Small intestine (tissue), 7 donors: ENCODE measurements at regions not wholly inside any gene's neighbourhood (a gene's known extent, or its start where the extent isn't known, plus 50 kb on each side); places are given as distances from the start of the nearest gene placed in this dataset.
A peak's percentile ranks its signal among the peaks of the same experiment; 100 is the strongest.

ENCODE experiments used
- DNase-seq, 2 donors: peaks; one replicate each; pipeline versions ENCODE4 v3.0.0 to v3.0.0-alpha.2; 2013
- FAIRE-seq: peaks from 2 replicates; lab custom pipeline; 2012; peaks lifted over from hg19 to GRCh38; lab: Jason Lieb, UNC
- H3K27ac ChIP-seq, 3 donors: one replicate each; pipeline ENCODE4 v1.5.1; 2013; ENCODE audit warnings: low read length in 2 of 3, mild to moderate bottlenecking in 2 of 3, control low read depth in 1 of 3, inconsistent platforms in 1 of 3, low read depth in 1 of 3, moderate library complexity in 1 of 3
- H3K27me3 ChIP-seq, 3 donors: one replicate each; pipeline ENCODE4 v1.6.1; 2013; ENCODE audit warnings: low read length in 3 of 3, inconsistent platforms in 1 of 3; ENCODE audit not compliant: control insufficient read depth in 3 of 3, insufficient read depth in 3 of 3
- H3K36me3 ChIP-seq, 3 donors: one replicate each; pipeline ENCODE4 v1.6.1; 2013; ENCODE audit warnings: low read length in 3 of 3, inconsistent platforms in 1 of 3, low read depth in 1 of 3, mild to moderate bottlenecking in 1 of 3, moderate library complexity in 1 of 3; ENCODE audit not compliant: control insufficient read depth in 3 of 3, insufficient read depth in 2 of 3
- H3K4me1 ChIP-seq, 3 donors: one replicate each; pipeline ENCODE4 v1.6.1; 2013; ENCODE audit warnings: low read length in 2 of 3, inconsistent platforms in 1 of 3, low read depth in 1 of 3, mild to moderate bottlenecking in 1 of 3, moderate library complexity in 1 of 3; ENCODE audit not compliant: control insufficient read depth in 3 of 3, insufficient read depth in 2 of 3
- H3K4me3 ChIP-seq, 3 donors: one replicate each; pipeline ENCODE4 v1.5.1; 2013; ENCODE audit warnings: low read length in 3 of 3, control low read depth in 1 of 3, inconsistent platforms in 1 of 3, low read depth in 1 of 3, mild to moderate bottlenecking in 1 of 3, moderate library complexity in 1 of 3
- H3K9me3 ChIP-seq, 2 donors: one replicate each; pipeline ENCODE4 v1.6.1; 2013; ENCODE audit warnings: low read depth in 1 of 2, low read length in 1 of 2; ENCODE audit not compliant: control insufficient read depth in 2 of 2, insufficient read depth in 1 of 2
- WGBS, 3 donors: extraction: QIAGEN DNeasy Blood & Tissue Kit; methylation state at CpG; one replicate each; pipeline ENCODE4 v1.1.7; 2013; 5-methylcytosine and 5-hydroxymethylcytosine counted together
- donor health status: healthy with polysubstance abuse.
- donor health status: control.
- donor health status: control.
- donor health status: Bipolar disorder and iron deficiency.
- donor health status: healthy.

DNA sequence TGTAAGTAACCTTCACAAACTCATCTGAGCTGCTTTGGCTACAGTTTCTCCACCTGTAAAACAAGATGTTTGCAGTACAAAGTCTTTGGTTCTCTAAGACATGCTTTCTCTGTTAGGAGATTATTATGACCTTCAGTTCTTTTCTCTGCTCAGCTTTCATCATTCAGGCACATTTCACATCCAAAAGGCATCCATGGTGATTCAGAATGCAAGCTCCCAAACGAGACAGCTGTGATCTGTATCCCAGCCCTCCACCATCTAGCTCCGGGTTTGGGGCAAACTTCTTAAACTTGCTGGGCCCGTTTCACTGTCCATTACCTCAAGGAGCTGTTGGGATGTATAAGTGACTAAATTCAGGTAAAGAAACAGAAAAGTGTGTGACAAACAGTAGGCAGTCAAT, 95.8 kb upstream of the COL1A2 start:
- Histone ChIP-seq H3K36me3 (no peaks in the 10 kb centered on the region), H3K27ac (peak overlapping the region in 1 of 3 donors; percentile 14), H3K27me3 (no peaks in the 10 kb centered on the region), H3K4me3 (no peak overlapping the region), H3K4me1 (peaks cover 0 to 33% (median 0%) of the 10 kb centered on the region in 3 donors), H3K9me3 (no peaks in the 10 kb centered on the region)
- DNase-seq = no peak
- whole genome bisulfite sequencing, 3 donors = 59 to 76% (median 70%) methylated on average over 3 of the region's 3 CpGs
- FAIRE-seq = no peak

GRCh38 chr7:94300176-94300835, 94.4 kb upstream of the COL1A2 start:
- FAIRE-seq (no peak), DNase-seq (no peak)
- no peaks in the 10 kb centered on the region for H3K36me3 ChIP-seq
- no peaks in the 10 kb centered on the region for H3K27me3 ChIP-seq
- peaks cover 0 to 33% (median 0%) of the 10 kb centered on the region in 3 donors for H3K4me1 ChIP-seq
- peak overlapping the region in 2 of 3 donors; percentile 55 to 56 for H3K27ac ChIP-seq
- H3K4me3 ChIP-seq = no peak overlapping the region
- no peaks in the 10 kb centered on the region for H3K9me3 ChIP-seq
- 50 to 70% (median 55%) methylated on average over 8 of the region's 8 CpGs for WGBS, 3 donors

DNA sequence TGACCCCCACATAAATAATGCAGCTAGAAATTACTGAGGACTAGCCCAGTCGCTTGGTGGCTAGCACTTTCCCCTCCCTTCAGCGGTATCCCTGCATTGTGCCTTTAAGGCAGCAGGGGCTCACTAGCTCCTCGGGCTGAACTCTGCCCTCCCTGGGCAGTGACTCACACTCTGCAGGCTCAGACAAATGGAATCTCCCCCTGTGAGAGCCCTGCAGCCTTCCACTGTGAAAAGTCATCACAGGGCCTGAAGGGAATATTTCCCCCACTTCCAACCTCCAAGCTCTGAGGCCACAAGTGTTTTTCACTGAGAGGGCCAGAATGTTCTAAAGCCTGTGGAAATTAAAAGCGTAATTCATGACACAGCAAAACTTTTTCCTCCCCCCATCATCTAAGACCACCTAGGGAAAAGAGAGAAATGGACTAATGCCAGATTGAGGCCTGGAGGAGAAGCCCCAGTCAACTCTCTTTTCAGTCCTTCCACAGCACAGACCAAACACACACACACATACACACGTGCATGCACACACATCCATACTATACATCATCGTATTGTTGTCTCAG, 93.6 kb upstream of the COL1A2 start:
- DNase-seq = peak; percentile 67 to 88
- Histone ChIP-seq H3K36me3 (no peaks in the 10 kb centered on the region), H3K27ac (peak overlapping the region in 2 of 3 donors; percentile 56 to 74), H3K27me3 (no peaks in the 10 kb centered on the region), H3K4me3 (no peak overlapping the region), H3K4me1 (peaks cover 0 to 33% (median 0%) of the 10 kb centered on the region in 3 donors), H3K9me3 (no peaks in the 10 kb centered on the region)
- 30 to 43% (median 39%) methylated on average over 6 of the region's 6 CpGs for WGBS, 3 donors
- FAIRE-seq = no peak

GRCh38 chr7:94303118-94303517, 91.6 kb upstream of the COL1A2 start:
- no peaks in the 10 kb centered on the region for H3K27me3 ChIP-seq
- FAIRE-seq (no peak), DNase-seq (no peak)
- H3K27ac ChIP-seq = peak overlapping the region in 2 of 3 donors; percentile 70 to 73
- no peaks in the 10 kb centered on the region for H3K36me3 ChIP-seq
- WGBS, 3 donors = 60 to 85% (median 78%) methylated on average over 4 of the region's 4 CpGs
- H3K4me1 ChIP-seq = peaks cover 0 to 33% (median 0%) of the 10 kb centered on the region in 3 donors
- no peak overlapping the region for H3K4me3 ChIP-seq
- no peaks in the 10 kb centered on the region for H3K9me3 ChIP-seq

- peaks cover 0 to 33% (median 0%) of the 10 kb centered on the region in 3 donors for H3K4me1 ChIP-seq
- no peaks in the 10 kb centered on the region for H3K27me3 ChIP-seq
- H3K27ac ChIP-seq = peak overlapping the region in 2 of 3 donors; percentile 33 to 73
- no peak for FAIRE-seq
- DNase-seq = peak in 1 of 2 donors; percentile 69
- H3K4me3 ChIP-seq = no peak overlapping the region
- 27 to 35% (median 33%) methylated on average over 7 of the region's 7 CpGs for WGBS, 3 donors
- no peaks in the 10 kb centered on the region for H3K36me3 ChIP-seq
- no peaks in the 10 kb centered on the region for H3K9me3 ChIP-seq
Observed at GRCh38 chr7:94303695-94304094, 91.0 kb upstream of the COL1A2 start.

- H3K4me3 ChIP-seq = no peak overlapping the region
- peaks cover 0 to 33% (median 0%) of the 10 kb centered on the region in 3 donors for H3K4me1 ChIP-seq
- WGBS, 3 donors = 81 to 86% (median 85%) methylated on average over 2 of the region's 2 CpGs
- no peak overlapping the region for H3K27ac ChIP-seq
- DNase-seq (no peak), FAIRE-seq (no peak)
- H3K9me3 ChIP-seq = no peaks in the 10 kb centered on the region
- no peaks in the 10 kb centered on the region for H3K36me3 ChIP-seq
- no peaks in the 10 kb centered on the region for H3K27me3 ChIP-seq
Observed at GRCh38 chr7:94304878-94305277, 89.8 kb upstream of the COL1A2 start.

DNA sequence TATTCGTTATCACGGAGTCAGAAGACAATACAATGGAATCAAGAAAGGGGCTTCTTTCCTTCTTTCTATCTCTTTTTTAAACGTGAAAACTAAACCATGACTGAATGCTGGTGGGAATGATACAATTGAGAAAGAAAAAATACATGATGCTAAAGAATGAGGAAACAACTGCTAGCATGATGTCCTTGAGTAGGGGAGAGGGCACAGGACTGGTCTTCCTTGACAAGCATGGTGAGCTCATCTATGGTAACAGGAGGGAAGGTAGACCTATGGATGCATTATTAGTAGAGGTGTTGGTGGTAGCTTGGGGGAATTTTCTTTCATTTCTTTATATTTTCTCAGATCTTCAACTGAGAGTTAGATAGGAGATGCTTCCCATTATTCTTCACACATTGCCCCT, 88.9 kb upstream of the COL1A2 start:
- Histone ChIP-seq H3K27ac (no peak overlapping the region), H3K36me3 (no peaks in the 10 kb centered on the region), H3K4me1 (peaks cover 0 to 26% (median 0%) of the 10 kb centered on the region in 3 donors), H3K27me3 (no peaks in the 10 kb centered on the region), H3K9me3 (no peaks in the 10 kb centered on the region), H3K4me3 (no peak overlapping the region)
- no peak for FAIRE-seq
- no peak for DNase-seq
- 72 to 78% (median 76%) methylated on average over 3 of the region's 3 CpGs for WGBS, 3 donors

- no peak for FAIRE-seq
- H3K4me3 ChIP-seq = no peak overlapping the region
- no peaks in the 10 kb centered on the region for H3K36me3 ChIP-seq
- WGBS, 3 donors = 46 to 72% (median 55%) methylated on average over 4 of the region's 4 CpGs
- no peaks in the 10 kb centered on the region for H3K27me3 ChIP-seq
- H3K9me3 ChIP-seq = no peaks in the 10 kb centered on the region
- H3K4me1 ChIP-seq = peaks cover 0 to 14% (median 0%) of the 10 kb centered on the region in 3 donors
- no peak overlapping the region for H3K27ac ChIP-seq
- no peak for DNase-seq
Observed at GRCh38 chr7:94307399-94308048, 87.2 kb upstream of the COL1A2 start.
